GM23338 (cell line): ENCODE measurements at regions not wholly inside any gene's neighbourhood (a gene's known extent, or its start where the extent isn't known, plus 50 kb on each side); places are given as distances from the start of the nearest gene placed in this dataset.

ENCODE experiments used
- ATAC-seq: fragments of 200-7000 bp; cut with Tn5 transposase; 3 replicates; pipeline ENCODE4 v1.9.1; 2020
- DNase-seq: peaks from one replicate; pipeline ENCODE4 v3.0.0-alpha.2; 2015; ENCODE audit warnings: low spot score
- H2AFZ ChIP-seq: fragments of 200-600 bp; sonication (generic); 2 replicates; pipeline ENCODE4 v1.8.0; 2016; ENCODE audit warnings: antibody characterized with exemption, mild to moderate bottlenecking, moderate library complexity
- H3F3A ChIP-seq: fragments of 200-600 bp; sonication (generic); replicated peaks from 2 replicates; pipeline ENCODE4 v1.8.0; 2017; ENCODE audit warnings: antibody characterized with exemption, mixed run types, low read depth
- H3K27ac ChIP-seq: fragments of 200-600 bp; sonication (generic); 2 replicates; pipeline ENCODE4 v1.6.1; 2016; ENCODE audit warnings: low read depth
- H3K27me3 ChIP-seq: fragments of 200-600 bp; sonication (generic); 2 replicates; pipeline ENCODE4 v1.8.0; 2016; ENCODE audit warnings: mild to moderate bottlenecking, mixed run types, moderate library complexity; ENCODE audit not compliant: insufficient read depth
- H3K36me3 ChIP-seq: fragments of 200-600 bp; sonication (generic); 2 replicates; pipeline ENCODE4 v1.8.0; 2016; ENCODE audit warnings: mild to moderate bottlenecking; ENCODE audit not compliant: insufficient read depth
- H3K4me1 ChIP-seq: fragments of 200-600 bp; sonication (generic); 2 replicates; pipeline ENCODE4 v1.8.0; 2016; ENCODE audit warnings: mild to moderate bottlenecking, moderate library complexity; ENCODE audit not compliant: insufficient read depth
- H3K4me2 ChIP-seq: fragments of 200-600 bp; sonication (generic); 2 replicates; pipeline ENCODE4 v1.7.1; 2017; ENCODE audit warnings: mixed run types
- H3K4me3 ChIP-seq: fragments of 200-600 bp; sonication (generic); 2 replicates; pipeline ENCODE4 v1.6.1; 2016; ENCODE audit warnings: mixed run types
- H3K79me2 ChIP-seq: fragments of 200-600 bp; sonication (generic); replicated peaks from 2 replicates; pipeline ENCODE4 v1.8.0; 2017; ENCODE audit warnings: mild to moderate bottlenecking; ENCODE audit not compliant: insufficient read depth
- H3K9me2 ChIP-seq: fragments of 200-600 bp; sonication (generic); 2 replicates; pipeline ENCODE4 v1.8.0; 2017; ENCODE audit not compliant: insufficient read depth
- H4K20me1 ChIP-seq: fragments of 200-600 bp; sonication (generic); replicated peaks from 2 replicates; pipeline ENCODE4 v1.8.0; 2017; ENCODE audit warnings: mild to moderate bottlenecking; ENCODE audit not compliant: insufficient read depth
- H3K27ac Mint-ChIP-seq: 2 replicates; pipeline ENCODE4 v1.8.0; 2020; ENCODE audit warnings: inconsistent platforms, mild to moderate bottlenecking, moderate library complexity, mixed read lengths
- H3K27me3 Mint-ChIP-seq: 3 replicates; pipeline ENCODE4 v1.8.0; 2022; ENCODE audit warnings: low read depth, mild to moderate bottlenecking, moderate library complexity, mixed read lengths, inconsistent platforms; ENCODE audit not compliant: insufficient read depth, poor library complexity
- H3K36me3 Mint-ChIP-seq: 3 replicates; pipeline ENCODE4 v1.8.0; 2021; ENCODE audit warnings: low read depth, mild to moderate bottlenecking, inconsistent platforms, moderate library complexity, mixed read lengths
- H3K4me1 Mint-ChIP-seq: 3 replicates; pipeline ENCODE4 v1.8.0; 2020; ENCODE audit warnings: mild to moderate bottlenecking, inconsistent platforms, mixed read lengths
- H3K4me3 Mint-ChIP-seq: 3 replicates; pipeline ENCODE4 v1.8.0; 2021; ENCODE audit warnings: moderate library complexity, mild to moderate bottlenecking, inconsistent platforms, mixed read lengths
- H3K9me3 Mint-ChIP-seq: 3 replicates; pipeline ENCODE4 v1.8.0; 2020; ENCODE audit warnings: moderate library complexity, mild to moderate bottlenecking, inconsistent platforms, mixed read lengths
- CREB1 ChIP-seq: fragments of 250-450 bp; sonication (Bioruptor Pico); IDR thresholded peaks from 2 replicates; pipeline ENCODE4 v1.5.0; 2020; ENCODE audit warnings: low read depth, mild to moderate bottlenecking, moderate library complexity
- CTCF ChIP-seq, 2 experiments: fragments of 200-600 bp in 1 of 2; sonication (generic) in 1 of 2; conservative IDR thresholded peaks; 2 replicates each; pipeline versions ENCODE4 v1.5.1 to v1.6.1; 2016 to 2017; ENCODE audit warnings: antibody characterized with exemption in 2 of 2, low read depth in 2 of 2, mild to moderate bottlenecking in 2 of 2, moderate library complexity in 1 of 2
- ETS1 ChIP-seq: IDR thresholded peaks from 2 replicates; pipeline ENCODE4 v1.6.1; 2016; ENCODE audit warnings: antibody characterized with exemption
- EZH2 ChIP-seq: fragments of 200-600 bp; sonication (generic); IDR thresholded peaks from one replicate; pipeline ENCODE4 v1.8.0; 2017; ENCODE audit warnings: antibody characterized with exemption, mild to moderate bottlenecking, low read depth; ENCODE audit not compliant: unreplicated experiment
- EZH2phosphoT487 ChIP-seq: fragments of 200-600 bp; sonication (generic); IDR thresholded peaks from one replicate; pipeline ENCODE4 v1.8.1; 2018; ENCODE audit warnings: antibody characterized with exemption; ENCODE audit not compliant: unreplicated experiment
- JUNB ChIP-seq: IDR thresholded peaks from one replicate; pipeline ENCODE4 v1.6.1; 2016; ENCODE audit warnings: antibody characterized with exemption; ENCODE audit not compliant: unreplicated experiment
- NANOG ChIP-seq: IDR thresholded peaks from 2 replicates; pipeline ENCODE4 v1.6.1; 2016; ENCODE audit warnings: antibody characterized with exemption, borderline replicate concordance
- POLR2AphosphoS5 ChIP-seq: IDR thresholded peaks from 2 replicates; pipeline ENCODE4 v1.6.1; 2016; ENCODE audit warnings: antibody characterized with exemption, low read depth
- REST ChIP-seq: IDR thresholded peaks from one replicate; pipeline ENCODE4 v1.6.1; 2018; ENCODE audit warnings: antibody characterized with exemption; ENCODE audit not compliant: unreplicated experiment
- STAT1 ChIP-seq: IDR thresholded peaks from one replicate; pipeline ENCODE4 v1.6.1; 2016; ENCODE audit warnings: antibody characterized with exemption; ENCODE audit not compliant: unreplicated experiment
- ZNF114 ChIP-seq: fragments of 250-450 bp; sonication (Bioruptor Pico); IDR thresholded peaks from 2 replicates; pipeline ENCODE4 v1.5.0; 2020; ENCODE audit warnings: mild to moderate bottlenecking, moderate library complexity
- ZNF331 ChIP-seq: fragments of 250-450 bp; sonication (Bioruptor Pico); IDR thresholded peaks from 2 replicates; pipeline ENCODE4 v1.5.0; 2020; ENCODE audit warnings: low read depth, mild to moderate bottlenecking, moderate library complexity
- TF ChIP-seq, protein P1 (sequence below): fragments of 250-450 bp; sonication (Bioruptor Pico); IDR thresholded peaks from 2 replicates; pipeline ENCODE4 v1.5.0; 2020; ENCODE audit warnings: mild to moderate bottlenecking, moderate library complexity

DNA sequence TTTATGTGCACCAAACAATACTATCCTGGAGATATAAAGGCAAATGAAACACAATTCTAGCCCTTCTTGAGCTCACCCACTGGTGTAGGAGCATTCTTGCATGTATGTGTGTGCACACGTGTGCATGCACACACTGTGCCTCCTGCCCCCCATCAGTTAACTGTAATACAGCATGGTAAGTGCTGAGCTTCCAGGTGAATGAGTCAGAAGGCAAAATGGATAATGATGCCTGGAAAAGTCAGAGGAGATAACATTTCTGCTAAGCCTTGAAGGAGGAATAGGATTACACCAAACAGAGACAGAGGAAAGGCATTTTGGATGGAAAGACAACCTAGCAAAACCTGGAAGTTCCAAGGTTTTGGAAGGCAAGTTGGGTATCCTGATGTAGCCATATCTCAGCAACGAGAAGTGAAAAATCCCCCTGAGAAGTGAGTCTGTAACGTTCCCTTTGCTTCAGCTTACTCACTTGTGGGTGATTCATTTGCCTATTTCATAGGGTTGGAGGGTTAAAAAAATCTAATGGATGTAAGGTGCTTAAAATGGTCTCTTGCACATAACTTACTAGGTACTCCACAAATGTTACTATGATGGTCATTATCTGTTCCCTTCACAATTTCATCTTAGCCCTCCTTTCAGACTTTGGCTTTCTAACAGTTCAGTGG lies 101.4 kb upstream of the STC2 start:
- ATAC-seq (no peak), DNase-seq (no peak)
- Mint-ChIP-seq H3K36me3 (no peaks in the 10 kb centered on the region), H3K27ac (no peak overlapping the region), H3K4me1 (no peaks in the 10 kb centered on the region), H3K4me3 (no peak overlapping the region), H3K27me3 (no peaks in the 10 kb centered on the region), H3K9me3 (no peaks in the 10 kb centered on the region; the same call in 2 of the 3 replicates)
- H3K27me3 ChIP-seq, result no peaks in the 10 kb centered on the region
- no peak overlapping the region for H3K27ac ChIP-seq
- no peaks in the 10 kb centered on the region for H3K36me3 ChIP-seq
- no peaks in the 10 kb centered on the region for H4K20me1 ChIP-seq
- H3K79me2 ChIP-seq, result no peaks in the 10 kb centered on the region
- H3K4me3 ChIP-seq, result no peak overlapping the region
- no peak overlapping the region for H3K4me2 ChIP-seq
- H3K4me1 ChIP-seq, result no peaks in the 10 kb centered on the region
- H3K9me2 ChIP-seq, result 0 out of 2 replicates have a peak, but pooled peaks cover 5% of the 10 kb centered on the region
- H2AFZ ChIP-seq, result no peak overlapping the region
- H3F3A ChIP-seq, result no peaks in the 10 kb centered on the region
- TF ChIP-seq ZNF331 (CRISPR knock-in tag), result no peak
- TF ChIP-seq NANOG, result no peak
- TF ChIP-seq CTCF (conservative IDR thresholded peaks at IDR 0.05; ENCODE audit: low read depth in 2 of 2), result no peak
- TF ChIP-seq STAT1, result no peak
- no peak for TF ChIP-seq REST
- TF ChIP-seq CREB1 (CRISPR knock-in tag), result no peak
- TF ChIP-seq, protein P1, sequence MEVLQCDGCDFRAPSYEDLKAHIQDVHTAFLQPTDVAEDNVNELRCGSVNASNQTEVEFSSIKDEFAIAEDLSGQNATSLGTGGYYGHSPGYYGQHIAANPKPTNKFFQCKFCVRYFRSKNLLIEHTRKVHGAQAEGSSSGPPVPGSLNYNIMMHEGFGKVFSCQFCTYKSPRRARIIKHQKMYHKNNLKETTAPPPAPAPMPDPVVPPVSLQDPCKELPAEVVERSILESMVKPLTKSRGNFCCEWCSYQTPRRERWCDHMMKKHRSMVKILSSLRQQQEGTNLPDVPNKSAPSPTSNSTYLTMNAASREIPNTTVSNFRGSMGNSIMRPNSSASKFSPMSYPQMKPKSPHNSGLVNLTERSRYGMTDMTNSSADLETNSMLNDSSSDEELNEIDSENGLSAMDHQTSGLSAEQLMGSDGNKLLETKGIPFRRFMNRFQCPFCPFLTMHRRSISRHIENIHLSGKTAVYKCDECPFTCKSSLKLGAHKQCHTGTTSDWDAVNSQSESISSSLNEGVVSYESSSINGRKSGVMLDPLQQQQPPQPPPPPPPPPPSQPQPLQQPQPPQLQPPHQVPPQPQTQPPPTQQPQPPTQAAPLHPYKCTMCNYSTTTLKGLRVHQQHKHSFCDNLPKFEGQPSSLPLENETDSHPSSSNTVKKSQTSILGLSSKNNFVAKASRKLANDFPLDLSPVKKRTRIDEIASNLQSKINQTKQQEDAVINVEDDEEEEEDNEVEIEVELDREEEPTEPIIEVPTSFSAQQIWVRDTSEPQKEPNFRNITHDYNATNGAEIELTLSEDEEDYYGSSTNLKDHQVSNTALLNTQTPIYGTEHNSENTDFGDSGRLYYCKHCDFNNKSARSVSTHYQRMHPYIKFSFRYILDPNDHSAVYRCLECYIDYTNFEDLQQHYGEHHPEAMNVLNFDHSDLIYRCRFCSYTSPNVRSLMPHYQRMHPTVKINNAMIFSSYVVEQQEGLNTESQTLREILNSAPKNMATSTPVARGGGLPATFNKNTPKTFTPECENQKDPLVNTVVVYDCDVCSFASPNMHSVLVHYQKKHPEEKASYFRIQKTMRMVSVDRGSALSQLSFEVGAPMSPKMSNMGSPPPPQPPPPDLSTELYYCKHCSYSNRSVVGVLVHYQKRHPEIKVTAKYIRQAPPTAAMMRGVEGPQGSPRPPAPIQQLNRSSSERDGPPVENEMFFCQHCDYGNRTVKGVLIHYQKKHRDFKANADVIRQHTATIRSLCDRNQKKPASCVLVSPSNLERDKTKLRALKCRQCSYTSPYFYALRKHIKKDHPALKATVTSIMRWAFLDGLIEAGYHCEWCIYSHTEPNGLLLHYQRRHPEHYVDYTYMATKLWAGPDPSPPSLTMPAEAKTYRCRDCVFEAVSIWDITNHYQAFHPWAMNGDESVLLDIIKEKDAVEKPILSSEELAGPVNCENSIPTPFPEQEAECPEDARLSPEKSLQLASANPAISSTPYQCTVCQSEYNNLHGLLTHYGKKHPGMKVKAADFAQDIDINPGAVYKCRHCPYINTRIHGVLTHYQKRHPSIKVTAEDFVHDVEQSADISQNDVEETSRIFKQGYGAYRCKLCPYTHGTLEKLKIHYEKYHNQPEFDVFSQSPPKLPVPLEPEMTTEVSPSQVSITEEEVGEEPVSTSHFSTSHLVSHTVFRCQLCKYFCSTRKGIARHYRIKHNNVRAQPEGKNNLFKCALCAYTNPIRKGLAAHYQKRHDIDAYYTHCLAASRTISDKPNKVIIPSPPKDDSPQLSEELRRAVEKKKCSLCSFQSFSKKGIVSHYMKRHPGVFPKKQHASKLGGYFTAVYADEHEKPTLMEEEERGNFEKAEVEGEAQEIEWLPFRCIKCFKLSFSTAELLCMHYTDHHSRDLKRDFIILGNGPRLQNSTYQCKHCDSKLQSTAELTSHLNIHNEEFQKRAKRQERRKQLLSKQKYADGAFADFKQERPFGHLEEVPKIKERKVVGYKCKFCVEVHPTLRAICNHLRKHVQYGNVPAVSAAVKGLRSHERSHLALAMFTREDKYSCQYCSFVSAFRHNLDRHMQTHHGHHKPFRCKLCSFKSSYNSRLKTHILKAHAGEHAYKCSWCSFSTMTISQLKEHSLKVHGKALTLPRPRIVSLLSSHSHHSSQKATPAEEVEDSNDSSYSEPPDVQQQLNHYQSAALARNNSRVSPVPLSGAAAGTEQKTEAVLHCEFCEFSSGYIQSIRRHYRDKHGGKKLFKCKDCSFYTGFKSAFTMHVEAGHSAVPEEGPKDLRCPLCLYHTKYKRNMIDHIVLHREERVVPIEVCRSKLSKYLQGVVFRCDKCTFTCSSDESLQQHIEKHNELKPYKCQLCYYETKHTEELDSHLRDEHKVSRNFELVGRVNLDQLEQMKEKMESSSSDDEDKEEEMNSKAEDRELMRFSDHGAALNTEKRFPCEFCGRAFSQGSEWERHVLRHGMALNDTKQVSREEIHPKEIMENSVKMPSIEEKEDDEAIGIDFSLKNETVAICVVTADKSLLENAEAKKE, result no peak
- TF ChIP-seq ETS1, result no peak
- TF ChIP-seq POLR2AphosphoS5, result no peak
- TF ChIP-seq JUNB, result no peak
- TF ChIP-seq ZNF114, result no peak
- no peak for TF ChIP-seq EZH2
- no peak for TF ChIP-seq EZH2phosphoT487
